ENCODE measurements at regions not wholly inside any gene's neighbourhood (a gene's known extent, or its start where the extent isn't known, plus 50 kb on each side); places are given as distances from the start of the nearest gene placed in this dataset.
A peak's percentile ranks its signal among the peaks of the same experiment; 100 is the strongest.
"Not testable (repeated sequence)": the region's sequence is repeated elsewhere in the genome, so short reads cannot be mapped to it uniquely, and the experiment has no call there.

GRCh38 chr4:12172198-12172973 is 743.7 kb upstream of the HS3ST1 start:
- no peak for DNase-seq (ENCODE audit: low read depth)

DNA sequence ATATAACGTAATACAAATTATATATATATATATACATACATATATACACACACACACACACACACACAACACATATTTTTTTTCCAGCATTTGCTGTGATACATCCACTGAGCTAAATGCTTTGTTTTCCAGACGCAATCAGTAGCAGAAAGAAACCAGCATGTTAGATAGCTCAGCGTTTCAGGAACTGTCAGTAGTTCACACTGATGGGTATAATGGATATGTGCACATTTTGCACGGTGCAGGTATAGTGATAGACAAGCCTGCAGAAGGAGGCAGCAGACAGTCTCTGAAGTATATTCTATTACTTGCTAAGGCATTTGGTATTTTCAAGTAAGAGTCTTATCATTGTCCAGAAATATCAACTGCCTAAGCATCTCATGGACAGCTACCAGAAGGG is 741.6 kb upstream of the HS3ST1 start:
- no peak for DNase-seq (ENCODE audit: low read depth)

- no peak for DNase-seq (ENCODE audit: low read depth)
Measured at GRCh38 chr4:12165616-12166015, 736.9 kb upstream of the HS3ST1 start.

GRCh38 chr4:12146339-12146738 is 717.6 kb upstream of the HS3ST1 start:
- no peak for DNase-seq (ENCODE audit: low read depth)

DNA sequence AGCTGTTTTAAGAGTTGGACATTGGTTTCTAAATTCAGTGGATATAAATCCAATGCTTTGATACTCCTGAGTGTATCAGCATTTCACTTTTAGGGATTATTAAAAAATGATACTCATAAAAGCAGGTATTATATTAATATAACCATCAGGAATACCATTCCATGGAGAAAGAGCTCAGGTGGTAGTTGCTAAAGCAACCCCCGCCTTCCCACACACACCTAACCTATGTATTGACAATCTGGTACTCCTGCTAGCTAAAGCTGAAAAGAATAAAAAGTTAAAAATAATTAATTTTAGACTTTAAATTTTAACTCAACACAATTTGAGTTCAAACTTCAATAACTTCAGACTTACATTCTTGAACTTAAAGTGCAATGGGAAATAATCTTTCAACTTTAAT is 717.1 kb upstream of the HS3ST1 start:
- DNase-seq (ENCODE audit: low read depth): no peak

GRCh38 chr4:12145106-12145505 is 716.4 kb upstream of the HS3ST1 start:
- DNase-seq (ENCODE audit: low read depth): no peak

- no peak for DNase-seq (ENCODE audit: low read depth)
Measured at GRCh38 chr4:12144051-12144450, 715.4 kb upstream of the HS3ST1 start.

GRCh38 chr4:12140864-12141263 is 712.2 kb upstream of the HS3ST1 start:
- DNase-seq (ENCODE audit: low read depth): no peak

DNA sequence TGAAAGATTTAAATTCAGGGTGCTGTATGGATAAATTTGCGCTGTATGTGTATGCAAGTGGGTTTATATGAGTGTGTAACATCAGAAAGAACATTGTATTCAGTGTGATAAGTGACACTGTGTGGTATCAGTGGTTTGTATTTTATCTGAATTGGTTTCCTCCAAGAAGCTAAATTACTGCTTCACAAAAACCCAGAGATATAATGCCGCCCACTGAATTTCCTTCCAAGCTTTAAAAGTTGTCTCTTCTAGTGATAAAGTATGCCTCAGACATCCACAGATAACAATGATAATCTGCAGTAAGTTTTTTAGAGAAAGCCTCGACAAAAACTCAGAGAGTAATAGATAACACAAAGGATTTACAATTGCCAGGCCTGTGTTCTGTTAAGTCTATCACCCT is 710.6 kb upstream of the HS3ST1 start:
- DNase-seq (ENCODE audit: low read depth): no peak

DNA sequence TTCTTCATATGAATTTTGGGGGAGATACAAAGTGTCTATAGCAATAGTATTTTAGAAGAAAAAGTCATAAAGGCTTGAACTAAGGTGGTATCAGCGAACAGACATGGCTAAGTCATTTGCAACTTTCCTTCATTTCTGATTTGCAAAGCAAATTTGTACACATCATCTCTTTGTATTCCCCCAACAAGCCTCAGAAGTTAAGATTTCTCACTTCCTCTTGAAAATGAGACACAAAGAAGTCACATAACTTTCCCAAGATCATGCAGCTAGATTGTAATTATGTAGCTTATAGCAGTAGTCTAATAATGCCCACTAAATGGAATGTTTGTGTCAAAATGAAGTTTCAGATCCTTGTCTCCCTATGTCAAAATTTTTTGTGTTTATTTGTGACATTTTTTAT is 709.8 kb upstream of the HS3ST1 start:
- DNase-seq (ENCODE audit: low read depth): no peak

GRCh38 chr4:12137575-12137974 is 708.9 kb upstream of the HS3ST1 start:
- peak; percentile 4 for DNase-seq (ENCODE audit: low read depth)

- DNase-seq (ENCODE audit: low read depth): peak; percentile 2
Measured at GRCh38 chr4:12126474-12126873, 697.8 kb upstream of the HS3ST1 start.

GRCh38 chr4:12124138-12124537 is 695.4 kb upstream of the HS3ST1 start:
- no peak for DNase-seq (ENCODE audit: low read depth)

DNA sequence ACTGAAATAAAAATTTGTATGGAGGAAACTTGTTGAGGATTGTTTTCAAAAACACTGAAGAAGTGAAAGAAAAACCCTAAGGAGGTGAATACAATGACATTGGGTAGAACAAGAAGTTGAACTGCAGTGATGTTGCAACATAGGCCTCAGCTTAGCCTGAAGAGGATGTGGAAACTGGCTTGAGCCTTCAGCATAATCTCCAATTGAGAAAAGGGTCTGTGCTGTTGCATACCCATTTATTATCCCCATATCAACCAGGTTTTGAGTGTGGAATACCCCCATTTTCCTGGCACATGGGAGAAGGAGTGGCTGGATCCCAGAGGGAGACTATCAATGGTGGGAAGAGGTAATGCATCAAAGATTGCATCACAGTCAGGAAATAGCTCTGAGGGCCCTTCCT is 695.0 kb upstream of the HS3ST1 start:
- no peak for DNase-seq (ENCODE audit: low read depth)

DNA sequence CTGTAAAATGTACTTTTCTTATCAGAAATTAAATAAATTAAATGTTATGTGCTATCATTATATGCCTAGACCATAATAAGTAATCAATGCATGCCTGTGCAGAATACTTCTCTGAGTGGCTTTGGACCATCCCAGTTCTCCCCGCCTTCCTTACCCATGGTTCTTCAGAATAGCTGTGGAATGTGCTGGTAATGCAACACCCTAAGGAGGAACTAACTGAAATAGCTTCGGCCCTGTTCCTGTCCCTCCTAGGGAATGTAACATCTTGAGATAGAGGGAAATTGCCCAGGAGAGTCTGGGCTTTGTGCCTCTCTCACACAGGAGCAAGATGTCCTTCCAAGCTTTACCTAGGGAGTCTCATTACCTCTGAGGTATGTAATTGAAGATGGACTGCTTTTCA is 693.6 kb upstream of the HS3ST1 start:
- no peak for DNase-seq (ENCODE audit: low read depth)

- no peak for DNase-seq (ENCODE audit: low read depth)
Measured at GRCh38 chr4:12120968-12121367, 692.3 kb upstream of the HS3ST1 start.

GRCh38 chr4:12118651-12119213 is 690.0 kb upstream of the HS3ST1 start:
- no peak for DNase-seq (ENCODE audit: low read depth)

- DNase-seq (ENCODE audit: low read depth): no peak
Measured at GRCh38 chr4:12116009-12116552, 687.4 kb upstream of the HS3ST1 start.

DNA sequence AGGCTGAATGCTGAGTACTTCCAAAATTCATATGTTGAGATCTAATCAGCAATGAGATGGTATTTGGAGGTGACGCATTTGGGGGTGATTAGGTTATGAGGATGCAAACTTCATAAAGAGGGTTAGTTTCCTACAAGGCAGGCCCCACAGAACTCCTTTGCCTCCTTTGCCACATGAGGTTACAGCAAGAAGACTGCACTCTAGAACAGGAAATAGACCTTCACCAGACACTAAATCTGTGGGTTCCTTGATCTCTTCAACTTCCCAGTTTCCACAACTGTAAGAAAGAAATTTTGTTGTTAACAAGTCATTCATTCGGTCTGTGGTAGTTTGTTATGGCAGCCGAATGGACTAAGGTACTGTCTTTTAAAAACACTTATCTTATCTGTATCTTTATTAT is 681.9 kb upstream of the HS3ST1 start:
- DNase-seq (ENCODE audit: low read depth): no peak

DNA sequence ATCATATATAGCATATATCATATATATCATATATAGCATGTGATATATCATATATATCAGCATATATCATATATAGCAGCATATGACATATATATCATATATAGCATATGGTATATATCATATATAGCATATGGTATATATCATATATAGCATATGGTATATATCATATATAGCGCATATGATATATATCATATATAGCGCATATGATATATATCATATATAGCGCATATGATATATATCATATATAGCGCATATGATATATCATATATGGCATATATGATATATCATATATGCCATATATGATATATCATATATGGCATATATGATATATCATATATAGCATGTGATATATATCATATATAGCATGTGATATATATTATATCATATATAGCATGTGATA is 680.4 kb upstream of the HS3ST1 start:
- not testable (repeated sequence) for DNase-seq (ENCODE audit: low read depth)

DNA sequence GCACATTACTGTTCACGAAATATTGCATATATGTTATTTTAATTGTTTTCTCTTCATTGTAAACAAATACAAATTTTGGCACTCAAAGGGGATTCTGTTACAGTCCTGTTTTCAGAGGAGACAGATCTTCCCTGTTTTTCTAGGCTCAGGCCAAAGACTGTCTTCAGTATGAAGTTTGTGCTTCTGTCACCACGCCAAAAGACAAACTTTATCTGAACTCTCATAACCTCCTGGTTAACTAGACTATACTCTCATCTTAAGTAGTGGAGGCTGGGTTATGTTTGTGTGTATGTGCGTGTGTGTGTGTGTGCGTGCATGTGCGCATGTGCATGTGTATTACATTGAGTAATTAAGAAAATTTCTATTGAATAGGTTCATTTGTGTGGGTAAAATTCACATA is 676.8 kb upstream of the HS3ST1 start:
- no peak for DNase-seq (ENCODE audit: low read depth)

DNA sequence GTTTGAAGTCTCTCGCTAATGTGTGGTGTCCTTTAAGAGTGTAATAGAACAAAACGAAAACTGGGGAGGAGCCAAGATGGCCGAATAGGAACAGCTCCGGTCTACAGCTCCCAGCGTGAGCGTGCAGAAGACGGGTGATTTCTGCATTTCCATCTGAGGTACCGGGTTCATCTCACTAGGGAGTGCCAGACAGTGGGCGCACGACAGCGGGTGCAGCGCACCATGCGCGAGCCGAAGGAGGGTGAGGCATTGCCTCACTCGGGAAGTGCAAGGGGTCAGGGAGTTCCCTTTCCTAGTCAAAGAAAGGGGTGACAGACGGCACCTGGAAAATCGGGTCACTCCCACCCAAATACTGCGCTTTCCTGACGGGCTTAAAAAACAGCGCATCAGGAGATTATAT is 661.2 kb upstream of the HS3ST1 start:
- DNase-seq (ENCODE audit: low read depth): not testable (repeated sequence)

DNA sequence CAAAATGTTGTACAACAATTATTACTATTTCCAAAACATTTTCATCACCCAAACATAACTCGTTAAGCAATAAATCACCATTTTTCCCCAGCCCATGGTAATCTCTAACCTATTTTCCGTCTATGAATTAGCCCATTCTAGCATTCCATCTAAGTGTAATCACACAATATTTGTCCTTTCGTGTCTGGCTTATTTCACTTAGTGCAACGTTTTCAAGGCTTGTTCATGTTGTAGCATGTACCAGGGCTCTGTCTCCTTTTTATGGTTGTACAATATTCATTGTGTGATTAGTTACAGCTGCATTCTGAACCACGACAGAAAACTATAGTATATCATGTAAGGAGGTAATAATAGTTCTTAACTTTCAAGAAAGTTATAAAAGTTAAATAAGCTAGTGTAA is 656.0 kb upstream of the HS3ST1 start:
- DNase-seq (ENCODE audit: low read depth): no peak

DNA sequence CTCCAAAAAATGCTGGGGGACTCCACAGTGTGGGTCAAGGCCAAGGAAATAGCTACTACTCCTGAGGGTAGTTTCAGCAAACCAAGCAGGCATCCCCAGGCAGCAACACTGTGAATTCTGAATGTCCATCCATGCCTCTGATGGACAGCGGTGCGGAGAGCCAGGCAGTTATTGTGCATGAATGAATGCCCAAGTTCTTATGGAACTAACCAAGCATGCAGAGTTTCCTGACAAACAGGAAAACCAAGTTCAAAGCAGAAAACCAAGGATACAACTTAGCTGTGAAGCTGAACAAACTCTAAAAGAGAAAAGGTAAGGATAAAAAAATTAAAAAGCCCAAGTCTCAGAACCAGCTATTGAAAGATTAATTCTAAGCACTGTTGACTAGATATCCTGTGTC is 642.6 kb upstream of the HS3ST1 start:
- no peak for DNase-seq (ENCODE audit: low read depth)
